Omental fat pad (tissue), 3 donors: ENCODE measurements at regions not wholly inside any gene's neighbourhood (a gene's known extent, or its start where the extent isn't known, plus 50 kb on each side); places are given as distances from the start of the nearest gene placed in this dataset.

Experiments
- ATAC-seq: fragments of 150-250 bp; one replicate; pipeline ENCODE4 v1.9.1; 2016; ENCODE audit warnings: mild to moderate bottlenecking, moderate library complexity; ENCODE audit not compliant: low FRiP score
- DNase-seq: peaks from one replicate; pipeline ENCODE4 v3.0.0-alpha.2; 2019; ENCODE audit warnings: low spot score
- TF ChIP-seq, protein P1 (sequence below), 3 donors: fragments of 450-650 bp; IDR thresholded peaks; one replicate each; pipeline ENCODE4 v1.5.1; 2016 to 2017; ENCODE audit warnings: antibody characterized with exemption in 3 of 3, mild to moderate bottlenecking in 3 of 3, moderate library complexity in 2 of 3

DNA sequence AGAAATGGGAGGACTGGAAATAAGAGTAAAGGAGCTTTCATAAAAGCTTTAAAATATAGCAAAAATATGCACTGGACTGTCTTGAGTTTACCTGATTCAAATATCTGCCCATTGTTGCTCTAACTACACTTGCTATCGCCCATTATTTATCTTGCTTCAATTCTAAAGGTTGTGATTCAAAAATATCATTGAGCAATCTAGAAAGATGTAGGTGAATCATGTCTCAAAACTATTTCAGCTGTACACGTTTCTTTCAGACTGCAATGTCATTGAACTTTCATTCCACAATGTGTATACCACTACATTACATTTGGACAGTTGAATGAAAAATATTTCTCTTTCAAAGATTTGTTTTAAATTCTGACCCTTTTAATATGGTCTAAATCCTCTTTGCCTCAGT lies 545.6 kb downstream of the BMP2 start:
- TF ChIP-seq, protein P1, sequence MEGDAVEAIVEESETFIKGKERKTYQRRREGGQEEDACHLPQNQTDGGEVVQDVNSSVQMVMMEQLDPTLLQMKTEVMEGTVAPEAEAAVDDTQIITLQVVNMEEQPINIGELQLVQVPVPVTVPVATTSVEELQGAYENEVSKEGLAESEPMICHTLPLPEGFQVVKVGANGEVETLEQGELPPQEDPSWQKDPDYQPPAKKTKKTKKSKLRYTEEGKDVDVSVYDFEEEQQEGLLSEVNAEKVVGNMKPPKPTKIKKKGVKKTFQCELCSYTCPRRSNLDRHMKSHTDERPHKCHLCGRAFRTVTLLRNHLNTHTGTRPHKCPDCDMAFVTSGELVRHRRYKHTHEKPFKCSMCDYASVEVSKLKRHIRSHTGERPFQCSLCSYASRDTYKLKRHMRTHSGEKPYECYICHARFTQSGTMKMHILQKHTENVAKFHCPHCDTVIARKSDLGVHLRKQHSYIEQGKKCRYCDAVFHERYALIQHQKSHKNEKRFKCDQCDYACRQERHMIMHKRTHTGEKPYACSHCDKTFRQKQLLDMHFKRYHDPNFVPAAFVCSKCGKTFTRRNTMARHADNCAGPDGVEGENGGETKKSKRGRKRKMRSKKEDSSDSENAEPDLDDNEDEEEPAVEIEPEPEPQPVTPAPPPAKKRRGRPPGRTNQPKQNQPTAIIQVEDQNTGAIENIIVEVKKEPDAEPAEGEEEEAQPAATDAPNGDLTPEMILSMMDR (IDR thresholded peaks at IDR 0.05), result no peak
- no peak for DNase-seq
- no peak for ATAC-seq

DNA sequence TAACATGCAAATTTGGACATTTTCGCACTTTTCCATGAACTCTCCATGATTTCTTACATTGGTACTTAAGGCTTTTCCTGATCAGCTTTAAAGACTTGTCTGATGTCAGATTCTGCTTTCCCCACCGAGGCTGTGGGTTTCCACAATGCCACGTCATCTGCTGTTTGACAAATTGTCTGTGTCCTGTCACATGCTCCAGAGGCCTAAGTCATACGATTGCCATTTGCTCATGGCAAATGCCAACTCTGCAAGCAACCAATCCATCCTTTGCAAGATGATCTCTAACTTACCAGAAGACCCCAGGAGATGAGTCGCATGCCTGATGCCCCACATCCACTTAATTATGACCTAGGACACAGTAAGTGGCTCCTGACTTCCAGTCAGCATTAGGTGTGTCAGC lies 556.5 kb downstream of the BMP2 start:
- DNase-seq (no peak), ATAC-seq (no peak)
- TF ChIP-seq, protein P1 (IDR thresholded peaks at IDR 0.05), result no peak

DNA sequence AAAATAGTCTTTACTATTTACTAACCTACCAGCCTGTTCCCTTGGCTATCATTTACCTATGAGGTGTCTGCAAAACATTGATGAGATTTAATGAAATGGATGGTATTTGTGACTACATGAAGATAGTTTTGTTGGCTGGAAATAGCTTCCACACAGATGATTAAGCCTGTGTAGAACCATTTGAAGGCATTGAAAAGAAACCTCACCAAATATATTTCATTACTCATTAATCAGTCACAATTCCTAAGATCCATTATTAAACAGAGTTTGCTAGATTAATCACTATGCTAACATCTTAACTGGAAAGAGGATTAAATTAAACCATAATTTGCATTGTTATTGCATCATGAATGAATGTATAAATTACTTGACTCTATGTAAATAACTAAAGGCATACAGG lies 560.3 kb downstream of the BMP2 start:
- no peak for ATAC-seq
- TF ChIP-seq, protein P1 (IDR thresholded peaks at IDR 0.05), result no peak
- DNase-seq, result no peak

DNA sequence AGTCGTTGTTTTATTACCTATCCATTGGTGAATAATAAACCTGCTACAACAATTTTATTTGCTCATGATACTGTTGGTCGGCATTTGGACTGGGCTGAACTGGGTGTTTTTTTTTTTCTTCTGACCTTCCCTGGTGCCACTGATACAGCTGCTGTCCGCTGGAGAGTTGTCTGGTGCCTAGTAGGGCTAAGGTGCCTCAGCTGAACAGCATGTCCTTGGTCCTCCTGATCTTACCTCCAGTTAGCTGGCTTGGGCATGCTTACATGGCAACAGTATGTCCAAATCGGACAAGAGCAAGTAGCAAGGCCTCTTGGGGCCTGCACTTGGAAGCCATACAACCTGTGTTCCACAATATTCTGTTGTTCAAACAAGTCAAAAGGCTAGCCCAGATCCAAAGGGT lies 563.4 kb downstream of the BMP2 start:
- DNase-seq (no peak), ATAC-seq (no peak)
- TF ChIP-seq, protein P1 (IDR thresholded peaks at IDR 0.05), result no peak

DNA sequence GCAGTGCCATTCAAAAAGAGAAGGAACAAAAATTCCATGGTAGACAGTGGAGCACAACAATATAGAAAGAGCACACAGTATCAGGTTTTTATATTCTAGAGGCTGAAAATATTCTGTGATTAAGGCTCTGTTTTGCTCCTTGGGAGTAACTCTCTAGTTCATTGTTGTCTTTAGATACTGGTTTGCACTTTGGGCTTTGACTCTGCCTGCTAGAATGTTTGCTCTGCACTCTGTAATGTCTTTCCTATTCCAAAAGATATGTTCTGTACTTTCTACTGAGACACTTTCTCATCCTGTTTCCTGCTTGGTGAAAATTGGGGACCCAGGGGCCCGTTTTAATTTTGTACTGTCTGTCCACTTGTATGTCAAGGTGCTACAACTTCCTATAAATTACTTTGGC lies 564.7 kb downstream of the BMP2 start:
- ATAC-seq (no peak), DNase-seq (no peak)
- TF ChIP-seq, protein P1 (IDR thresholded peaks at IDR 0.05), result no peak

DNA sequence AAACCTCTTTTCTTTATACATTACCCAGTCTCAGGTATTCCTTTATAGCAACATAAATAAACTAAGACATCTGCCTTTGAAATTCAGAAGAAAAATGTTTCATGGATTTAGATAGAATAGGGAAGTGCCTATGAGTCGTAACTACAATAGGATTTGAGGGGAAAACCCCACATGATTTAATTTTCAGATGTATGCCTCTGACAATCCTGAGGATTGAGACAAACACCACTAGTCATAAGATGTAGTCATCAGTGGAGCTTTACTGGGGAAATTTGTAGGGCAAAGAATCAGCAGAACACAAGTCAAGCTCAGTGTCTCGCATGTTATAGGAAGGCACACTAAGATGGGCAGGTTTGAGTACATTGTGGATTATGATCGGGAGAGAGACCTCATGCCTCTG lies 566.4 kb downstream of the BMP2 start:
- TF ChIP-seq, protein P1 (IDR thresholded peaks at IDR 0.05), result no peak
- DNase-seq (no peak), ATAC-seq (no peak)

DNA sequence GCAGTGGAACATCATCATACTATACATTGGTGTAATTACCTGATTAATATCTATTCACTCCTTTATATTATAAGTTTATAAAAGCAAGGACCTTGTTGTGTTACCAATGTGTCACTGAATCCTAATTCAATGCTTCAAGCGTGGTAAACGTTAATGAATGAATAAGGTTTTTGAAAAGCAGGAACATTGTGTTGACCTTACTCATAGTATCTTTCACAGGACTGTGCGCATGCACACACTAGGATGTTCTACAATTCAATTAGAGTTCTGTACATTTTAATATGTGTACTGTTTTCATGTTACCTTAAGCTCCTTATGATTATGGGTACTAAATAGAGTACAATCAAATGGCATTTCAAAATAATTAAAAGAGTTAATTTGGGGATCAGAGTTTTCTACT lies 578.5 kb downstream of the BMP2 start:
- ATAC-seq (no peak), DNase-seq (no peak)
- TF ChIP-seq, protein P1 (IDR thresholded peaks at IDR 0.05), result no peak
